ENCODE measurements at regions not wholly inside any gene's neighbourhood (a gene's known extent, or its start where the extent isn't known, plus 50 kb on each side); places are given as distances from the start of the nearest gene placed in this dataset.
"Not testable (repeated sequence)": the region's sequence is repeated elsewhere in the genome, so short reads cannot be mapped to it uniquely, and the experiment has no call there.

GRCh38 chr2:143842836-143843235 lies 677.1 kb downstream of the ZEB2 start:
- Mint-ChIP-seq H3K4me3 (ENCODE audit: unreplicated experiment) (no peak overlapping the region), H3K27me3 (ENCODE audit: unreplicated experiment) (no peaks in the 10 kb centered on the region), H3K9me3 (ENCODE audit: unreplicated experiment) (no peaks in the 10 kb centered on the region), H3K4me1 (ENCODE audit: unreplicated experiment) (no peaks in the 10 kb centered on the region), H3K36me3 (ENCODE audit: low read depth, unreplicated experiment) (no peaks in the 10 kb centered on the region), H3K27ac (ENCODE audit: unreplicated experiment) (no peak overlapping the region)
- no peak for DNase-seq (ENCODE audit: low spot score)
- TF ChIP-seq CTCF (IDR thresholded peaks at IDR 0.05; ENCODE audit: unreplicated experiment): no peak

- DNase-seq (ENCODE audit: low spot score): no peak
- Mint-ChIP-seq H3K27me3 (ENCODE audit: unreplicated experiment) (no peaks in the 10 kb centered on the region), H3K9me3 (ENCODE audit: unreplicated experiment) (no peaks in the 10 kb centered on the region), H3K36me3 (ENCODE audit: low read depth, unreplicated experiment) (no peaks in the 10 kb centered on the region), H3K4me1 (ENCODE audit: unreplicated experiment) (no peaks in the 10 kb centered on the region), H3K27ac (ENCODE audit: unreplicated experiment) (no peak overlapping the region), H3K4me3 (ENCODE audit: unreplicated experiment) (no peak overlapping the region)
- no peak for TF ChIP-seq CTCF (IDR thresholded peaks at IDR 0.05; ENCODE audit: unreplicated experiment)
Observed at GRCh38 chr2:143841935-143842334, 678.0 kb downstream of the ZEB2 start.

GRCh38 chr2:143840601-143841000 lies 679.3 kb downstream of the ZEB2 start:
- no peak for TF ChIP-seq CTCF (IDR thresholded peaks at IDR 0.05; ENCODE audit: unreplicated experiment)
- H3K27me3 Mint-ChIP-seq (ENCODE audit: unreplicated experiment): no peaks in the 10 kb centered on the region
- H3K9me3 Mint-ChIP-seq (ENCODE audit: unreplicated experiment): no peaks in the 10 kb centered on the region
- H3K27ac Mint-ChIP-seq (ENCODE audit: unreplicated experiment): no peak overlapping the region
- H3K4me1 Mint-ChIP-seq (ENCODE audit: unreplicated experiment): no peaks in the 10 kb centered on the region
- no peak for DNase-seq (ENCODE audit: low spot score)
- H3K4me3 Mint-ChIP-seq (ENCODE audit: unreplicated experiment): no peak overlapping the region
- no peaks in the 10 kb centered on the region for H3K36me3 Mint-ChIP-seq (ENCODE audit: low read depth, unreplicated experiment)

GRCh38 chr2:143840194-143840593 lies 679.7 kb downstream of the ZEB2 start:
- TF ChIP-seq CTCF (IDR thresholded peaks at IDR 0.05; ENCODE audit: unreplicated experiment): no peak
- no peaks in the 10 kb centered on the region for H3K27me3 Mint-ChIP-seq (ENCODE audit: unreplicated experiment)
- DNase-seq (ENCODE audit: low spot score): no peak
- H3K4me1 Mint-ChIP-seq (ENCODE audit: unreplicated experiment): no peaks in the 10 kb centered on the region
- H3K27ac Mint-ChIP-seq (ENCODE audit: unreplicated experiment): no peak overlapping the region
- H3K36me3 Mint-ChIP-seq (ENCODE audit: low read depth, unreplicated experiment): no peaks in the 10 kb centered on the region
- H3K4me3 Mint-ChIP-seq (ENCODE audit: unreplicated experiment): no peak overlapping the region
- no peaks in the 10 kb centered on the region for H3K9me3 Mint-ChIP-seq (ENCODE audit: unreplicated experiment)

GRCh38 chr2:143839456-143839855 lies 680.5 kb downstream of the ZEB2 start:
- H3K27me3 Mint-ChIP-seq (ENCODE audit: unreplicated experiment): no peaks in the 10 kb centered on the region
- no peaks in the 10 kb centered on the region for H3K36me3 Mint-ChIP-seq (ENCODE audit: low read depth, unreplicated experiment)
- H3K4me3 Mint-ChIP-seq (ENCODE audit: unreplicated experiment): no peak overlapping the region
- no peaks in the 10 kb centered on the region for H3K9me3 Mint-ChIP-seq (ENCODE audit: unreplicated experiment)
- no peaks in the 10 kb centered on the region for H3K4me1 Mint-ChIP-seq (ENCODE audit: unreplicated experiment)
- no peak for DNase-seq (ENCODE audit: low spot score)
- TF ChIP-seq CTCF (IDR thresholded peaks at IDR 0.05; ENCODE audit: unreplicated experiment): no peak
- no peak overlapping the region for H3K27ac Mint-ChIP-seq (ENCODE audit: unreplicated experiment)

- H3K27ac Mint-ChIP-seq (ENCODE audit: unreplicated experiment); H3K27me3 Mint-ChIP-seq (ENCODE audit: unreplicated experiment); H3K4me1 Mint-ChIP-seq (ENCODE audit: unreplicated experiment); H3K36me3 Mint-ChIP-seq (ENCODE audit: low read depth, unreplicated experiment); H3K4me3 Mint-ChIP-seq (ENCODE audit: unreplicated experiment); DNase-seq (ENCODE audit: low spot score); H3K9me3 Mint-ChIP-seq (ENCODE audit: unreplicated experiment): not testable (repeated sequence)
Observed at GRCh38 chr2:143837055-143837454, 682.9 kb downstream of the ZEB2 start.
